ENCODE measurements at regions not wholly inside any gene's neighbourhood (a gene's known extent, or its start where the extent isn't known, plus 50 kb on each side); places are given as distances from the start of the nearest gene placed in this dataset.

- no peak for TF ChIP-seq CTCF (IDR thresholded peaks at IDR 0.05; ENCODE audit: low read depth, low read length, missing control alignments)
- in situ Hi-C loops (cut with HindIII; ENCODE audit: low sequenced_read_pairs), result no loop called here
- H3K4me3 ChIP-seq (ENCODE audit: low read depth, low read length), result no peak overlapping the region
- DNase-seq (ENCODE audit: low read depth), result no peak
Measured at GRCh38 chr14:56874375-56874774, 64.1 kb upstream of the OTX2 start.

- TF ChIP-seq CTCF (IDR thresholded peaks at IDR 0.05; ENCODE audit: low read depth, low read length, missing control alignments), result no peak
- no peak overlapping the region for H3K4me3 ChIP-seq (ENCODE audit: low read depth, low read length)
- no peak for DNase-seq (ENCODE audit: low read depth)
- in situ Hi-C loops (cut with HindIII; ENCODE audit: low sequenced_read_pairs), result no loop called here
Measured at GRCh38 chr14:56870336-56870735, 60.1 kb upstream of the OTX2 start.

GRCh38 chr14:56868660-56869059, 58.4 kb upstream of the OTX2 start:
- no peak overlapping the region for H3K4me3 ChIP-seq (ENCODE audit: low read depth, low read length)
- in situ Hi-C loops (cut with HindIII; ENCODE audit: low sequenced_read_pairs), result no loop called here
- no peak for TF ChIP-seq CTCF (IDR thresholded peaks at IDR 0.05; ENCODE audit: low read depth, low read length, missing control alignments)
- no peak for DNase-seq (ENCODE audit: low read depth)

- in situ Hi-C loops (cut with HindIII; ENCODE audit: low sequenced_read_pairs), result no loop called here
- no peak for TF ChIP-seq CTCF (IDR thresholded peaks at IDR 0.05; ENCODE audit: low read depth, low read length, missing control alignments)
- no peak for DNase-seq (ENCODE audit: low read depth)
- H3K4me3 ChIP-seq (ENCODE audit: low read depth, low read length), result no peak overlapping the region
Measured at GRCh38 chr14:56862836-56863235, 52.6 kb upstream of the OTX2 start.

- no peak for TF ChIP-seq CTCF (IDR thresholded peaks at IDR 0.05; ENCODE audit: low read depth, low read length, missing control alignments)
- no peak overlapping the region for H3K4me3 ChIP-seq (ENCODE audit: low read depth, low read length)
- no peak for DNase-seq (ENCODE audit: low read depth)
- in situ Hi-C loops (cut with HindIII; ENCODE audit: low sequenced_read_pairs), result no loop called here
Measured at GRCh38 chr14:56860441-56860840, 50.2 kb upstream of the OTX2 start.
